ENCODE measurements at regions not wholly inside any gene's neighbourhood (a gene's known extent, or its start where the extent isn't known, plus 50 kb on each side); places are given as distances from the start of the nearest gene placed in this dataset.
"Not testable (repeated sequence)": the region's sequence is repeated elsewhere in the genome, so short reads cannot be mapped to it uniquely, and the experiment has no call there.

DNA sequence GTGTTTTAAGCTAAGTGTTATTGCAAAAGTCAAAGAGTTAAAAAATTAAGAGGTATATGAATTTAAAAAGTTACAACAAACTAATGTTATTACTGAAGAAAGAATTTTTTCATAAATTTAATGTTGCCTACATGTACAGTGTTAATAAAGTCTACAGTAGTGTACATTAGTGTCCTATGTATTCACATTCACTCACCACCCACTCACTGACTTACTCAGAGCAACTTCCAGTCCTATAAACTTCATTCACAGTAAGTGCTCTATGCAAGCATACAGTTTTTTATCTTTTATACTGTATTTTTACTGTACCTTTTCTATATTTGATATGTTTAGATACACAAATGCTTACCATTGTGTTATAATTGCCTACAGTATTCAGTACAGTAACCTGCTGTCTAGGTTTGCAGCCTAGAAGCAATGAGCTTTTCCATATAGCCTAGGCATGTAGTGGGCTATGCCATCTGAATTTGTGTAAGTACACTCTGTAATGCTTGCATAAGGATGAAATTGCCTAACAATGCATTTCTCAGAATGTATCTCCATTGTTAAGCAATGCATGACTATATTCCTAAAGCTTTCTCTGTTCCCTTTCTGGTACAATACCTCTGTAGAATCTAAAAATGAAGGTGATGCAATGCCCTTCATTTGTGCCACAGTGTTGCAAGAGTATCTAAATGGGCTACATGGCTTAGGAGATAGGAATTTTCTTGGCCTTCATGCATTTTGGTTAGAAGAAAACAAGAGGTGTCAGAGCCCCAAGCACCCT, 370.8 kb upstream of the NT5C1B start:
- no peak overlapping the region for H3K27ac ChIP-seq
- TF ChIP-seq ZFX (IDR thresholded peaks at IDR 0.05) (no peak), CTCF (conservative IDR thresholded peaks at IDR 0.05) (no peak)

DNA sequence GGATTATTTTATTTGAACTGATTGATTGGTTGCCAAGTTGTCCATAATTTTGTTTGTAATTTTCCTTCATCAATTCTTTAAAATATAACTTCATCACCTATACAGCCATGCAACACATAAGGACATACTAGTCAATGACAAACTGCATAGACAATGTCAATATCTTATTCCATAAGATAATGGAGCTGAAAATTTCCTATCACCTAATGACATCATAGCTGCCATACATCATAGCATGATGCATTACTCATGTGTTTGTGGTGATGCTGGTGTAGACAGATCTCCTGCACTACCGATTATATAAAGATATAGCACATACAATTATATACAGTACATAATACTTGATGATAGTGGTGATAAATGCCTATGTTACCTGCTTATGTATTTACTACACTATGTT, 369.8 kb upstream of the NT5C1B start:
- TF ChIP-seq CTCF (conservative IDR thresholded peaks at IDR 0.05) (no peak), ZFX (IDR thresholded peaks at IDR 0.05) (no peak)
- H3K27ac ChIP-seq = no peak overlapping the region

GRCh38 chr2:18957909-18958308, 368.5 kb upstream of the NT5C1B start:
- TF ChIP-seq CTCF (conservative IDR thresholded peaks at IDR 0.05) (no peak), ZFX (IDR thresholded peaks at IDR 0.05) (no peak)
- no peak overlapping the region for H3K27ac ChIP-seq

GRCh38 chr2:18950361-18950851, 361.0 kb upstream of the NT5C1B start:
- TF ChIP-seq ZFX (IDR thresholded peaks at IDR 0.05) (no peak), CTCF (conservative IDR thresholded peaks at IDR 0.05) (no peak)
- H3K27ac ChIP-seq = no peak overlapping the region

GRCh38 chr2:18949871-18950270, 360.5 kb upstream of the NT5C1B start:
- TF ChIP-seq ZFX (IDR thresholded peaks at IDR 0.05) (no peak), CTCF (conservative IDR thresholded peaks at IDR 0.05) (no peak)
- no peak overlapping the region for H3K27ac ChIP-seq

- TF ChIP-seq CTCF (conservative IDR thresholded peaks at IDR 0.05) (no peak), ZFX (IDR thresholded peaks at IDR 0.05) (no peak)
- H3K27ac ChIP-seq = no peak overlapping the region
Measured at GRCh38 chr2:18940184-18940583, 350.8 kb upstream of the NT5C1B start.

- H3K27ac ChIP-seq = not testable (repeated sequence)
Measured at GRCh38 chr2:18939740-18940139, 350.4 kb upstream of the NT5C1B start.

DNA sequence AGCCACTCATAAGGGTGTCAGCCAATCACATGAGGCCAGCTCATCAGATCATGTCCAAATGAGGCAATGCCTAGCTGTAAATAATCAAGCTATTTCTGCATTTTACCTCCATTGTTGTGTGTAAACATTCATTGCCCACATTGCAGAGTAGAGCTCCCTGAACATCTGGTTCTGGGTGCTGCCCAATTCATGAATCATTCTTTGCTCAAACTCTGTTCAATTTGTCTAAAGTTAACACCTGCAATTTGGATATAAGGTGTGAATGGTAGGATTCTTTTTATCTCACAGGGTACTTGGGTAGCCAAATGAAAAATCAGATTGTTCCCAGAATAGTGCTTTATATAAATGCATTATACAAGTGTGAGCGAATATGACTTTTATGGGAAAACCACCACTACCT, 345.5 kb upstream of the NT5C1B start:
- TF ChIP-seq CTCF (conservative IDR thresholded peaks at IDR 0.05) (no peak), ZFX (IDR thresholded peaks at IDR 0.05) (no peak)
- no peak overlapping the region for H3K27ac ChIP-seq
